ENCODE measurements at regions not wholly inside any gene's neighbourhood (a gene's known extent, or its start where the extent isn't known, plus 50 kb on each side); places are given as distances from the start of the nearest gene placed in this dataset.

- no peak for TF ChIP-seq CTCF (IDR thresholded peaks at IDR 0.05; ENCODE audit: low read depth, low read length)
- no peak for TF ChIP-seq MYC (IDR thresholded peaks at IDR 0.05; ENCODE audit: low read depth, low read length)
- no peak for TF ChIP-seq POLR2A (IDR thresholded peaks at IDR 0.05; ENCODE audit: extremely low read depth, insufficient read length)
- TF ChIP-seq MAX (IDR thresholded peaks at IDR 0.05; ENCODE audit: low read depth, low read length): no peak
Observed at GRCh38 chr3:188104050-188104449, 49.9 kb upstream of the LPP start.
